GM23248 (cell line): ENCODE measurements at regions not wholly inside any gene's neighbourhood (a gene's known extent, or its start where the extent isn't known, plus 50 kb on each side); places are given as distances from the start of the nearest gene placed in this dataset.

Experiments
- EZH2 ChIP-seq: fragments of 200-600 bp; sonication (generic); IDR thresholded peaks from 2 replicates; pipeline ENCODE4 v1.6.1; 2018; ENCODE audit warnings: antibody characterized with exemption, mild to moderate bottlenecking; ENCODE audit not compliant: insufficient read depth, poor library complexity, severe bottlenecking
- EZH2phosphoT487 ChIP-seq: fragments of 200-600 bp; sonication (generic); IDR thresholded peaks from 2 replicates; pipeline ENCODE4 v1.6.1; 2018; ENCODE audit warnings: antibody characterized with exemption, moderate library complexity, mild to moderate bottlenecking, low read depth; ENCODE audit not compliant: insufficient read depth

DNA sequence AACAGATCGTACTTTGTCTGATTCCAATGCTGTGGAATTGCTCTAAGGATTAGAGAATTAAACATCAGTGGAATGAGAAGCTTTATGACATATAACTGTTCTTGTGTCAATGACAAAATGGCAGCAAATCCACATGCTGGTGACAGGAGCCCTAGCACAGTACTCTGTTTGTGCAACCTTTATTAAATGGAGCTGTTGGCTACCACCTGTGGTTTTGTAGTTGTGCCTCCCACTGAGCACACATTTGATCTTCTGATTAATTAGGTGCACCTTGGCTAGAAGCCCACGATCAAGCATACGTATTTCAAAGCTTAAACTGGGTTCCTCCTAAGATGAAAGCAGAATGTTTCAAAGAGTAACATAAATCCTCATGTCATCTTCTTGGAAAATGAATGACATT, 394.0 kb upstream of the IGFBP7 start:
- TF ChIP-seq EZH2 (no peak), EZH2phosphoT487 (no peak)
